H9 (cell line): ENCODE measurements at regions not wholly inside any gene's neighbourhood (a gene's known extent, or its start where the extent isn't known, plus 50 kb on each side); places are given as distances from the start of the nearest gene placed in this dataset.

Source experiments
- DNase-seq: peaks from one replicate; pipeline ENCODE4 v3.0.0-alpha.2; 2017
- H2AFZ ChIP-seq: one replicate; pipeline ENCODE4 v1.6.1; 2013; ENCODE audit warnings: mild to moderate bottlenecking, low read length, control low read depth, moderate library complexity
- H2AK5ac ChIP-seq: 2 replicates; pipeline ENCODE4 v1.6.1; 2013; ENCODE audit warnings: low read length, control low read depth, mixed read lengths; ENCODE audit not compliant: insufficient read length
- H2BK120ac ChIP-seq: one replicate; pipeline ENCODE4 v1.6.1; 2013; ENCODE audit warnings: low read depth, mild to moderate bottlenecking, low read length, control low read depth, inconsistent platforms; ENCODE audit not compliant: poor library complexity, severe bottlenecking
- H2BK12ac ChIP-seq: 2 replicates; pipeline ENCODE4 v1.6.1; 2013; ENCODE audit warnings: low read length, control low read depth, mixed read lengths, low read depth; ENCODE audit not compliant: insufficient read length
- H2BK15ac ChIP-seq: 2 replicates; pipeline ENCODE4 v1.6.1; 2013; ENCODE audit warnings: low read depth, low read length, control low read depth
- H2BK20ac ChIP-seq: one replicate; pipeline ENCODE4 v1.6.1; 2013; ENCODE audit warnings: low read depth, mild to moderate bottlenecking, low read length, control low read depth, inconsistent platforms; ENCODE audit not compliant: poor library complexity, severe bottlenecking
- H2BK5ac ChIP-seq: 2 replicates; pipeline ENCODE4 v1.6.1; 2013; ENCODE audit warnings: low read length, control low read depth, mixed read lengths; ENCODE audit not compliant: insufficient read length
- H3K14ac ChIP-seq: 2 replicates; pipeline ENCODE4 v1.6.1; 2013; ENCODE audit warnings: low read length, control low read depth; ENCODE audit not compliant: insufficient read depth
- H3K18ac ChIP-seq: 2 replicates; pipeline ENCODE4 v1.6.1; 2013; ENCODE audit warnings: low read depth, mild to moderate bottlenecking, mixed read lengths, low read length, control low read depth; ENCODE audit not compliant: insufficient read length
- H3K23ac ChIP-seq: 2 replicates; pipeline ENCODE4 v1.6.1; 2013; ENCODE audit warnings: low read length, control low read depth, mixed read lengths, low read depth; ENCODE audit not compliant: insufficient read length
- H3K23me2 ChIP-seq: 2 replicates; pipeline ENCODE4 v1.6.1; 2013; ENCODE audit warnings: low read depth, mild to moderate bottlenecking, mixed read lengths, low read length, control low read depth; ENCODE audit not compliant: insufficient read length, poor library complexity, severe bottlenecking
- H3K27ac ChIP-seq: 2 replicates; pipeline ENCODE4 v1.5.1; 2013; ENCODE audit warnings: low read length, control low read depth, mixed read lengths, low read depth; ENCODE audit not compliant: insufficient read length
- H3K27me3 ChIP-seq: 2 replicates; pipeline ENCODE4 v1.6.1; 2013; ENCODE audit warnings: low read length, control low read depth, inconsistent platforms; ENCODE audit not compliant: insufficient read depth
- H3K4ac ChIP-seq: 2 replicates; pipeline ENCODE4 v1.6.1; 2013; ENCODE audit warnings: low read depth, mild to moderate bottlenecking, control low read depth, inconsistent platforms, low read length, moderate library complexity
- H3K4me1 ChIP-seq: 2 replicates; pipeline ENCODE4 v1.6.1; 2013; ENCODE audit warnings: low read length, control low read depth, inconsistent platforms; ENCODE audit not compliant: insufficient read depth
- H3K4me2 ChIP-seq: 2 replicates; pipeline ENCODE4 v1.6.1; 2013; ENCODE audit warnings: low read length, control low read depth, mixed read lengths; ENCODE audit not compliant: insufficient read length, insufficient read depth
- H3K56ac ChIP-seq: 2 replicates; pipeline ENCODE4 v1.6.1; 2013; ENCODE audit warnings: low read depth, mild to moderate bottlenecking, mixed read lengths, low read length, control low read depth; ENCODE audit not compliant: insufficient read length
- H3K79me1 ChIP-seq: 2 replicates; pipeline ENCODE4 v1.6.1; 2013; ENCODE audit warnings: low read depth, mild to moderate bottlenecking, moderate library complexity, low read length, control low read depth, inconsistent platforms; ENCODE audit not compliant: insufficient read depth, poor library complexity, severe bottlenecking
- H3K79me2 ChIP-seq: 2 replicates; pipeline ENCODE4 v1.6.1; 2013; ENCODE audit warnings: low read length, control low read depth, inconsistent platforms; ENCODE audit not compliant: insufficient read depth
- H3K9ac ChIP-seq: 2 replicates; pipeline ENCODE4 v1.6.1; 2013; ENCODE audit warnings: low read length, control low read depth, mixed read lengths; ENCODE audit not compliant: insufficient read length; ENCODE audit errors: extremely low read depth
- H3K9me3 ChIP-seq: one replicate; pipeline ENCODE4 v1.6.1; 2013; ENCODE audit warnings: low read depth, low read length, inconsistent platforms; ENCODE audit not compliant: control insufficient read depth
- H3T11ph ChIP-seq: one replicate; pipeline ENCODE4 v1.6.1; 2013; ENCODE audit warnings: mild to moderate bottlenecking, low read length, control low read depth, inconsistent platforms
- H4K20me1 ChIP-seq: one replicate; pipeline ENCODE4 v1.6.1; 2013; ENCODE audit not compliant: control insufficient read depth, insufficient read length, insufficient read depth
- H4K5ac ChIP-seq: 2 replicates; pipeline ENCODE4 v1.6.1; 2013; ENCODE audit warnings: low read depth, mild to moderate bottlenecking, mixed read lengths, low read length, control low read depth; ENCODE audit not compliant: insufficient read length
- H4K8ac ChIP-seq: replicated peaks from 2 replicates; pipeline ENCODE4 v1.6.1; 2013; ENCODE audit warnings: low read length, control low read depth, mixed read lengths, low read depth; ENCODE audit not compliant: insufficient read length
- H4K91ac ChIP-seq: 2 replicates; pipeline ENCODE4 v1.6.1; 2013; ENCODE audit warnings: low read depth, mild to moderate bottlenecking, moderate library complexity, mixed read lengths, low read length, control low read depth; ENCODE audit not compliant: insufficient read length
- H3K27ac Mint-ChIP-seq, 3 experiments: 2 replicates in 2 of 3; 3 replicates in 1 of 3; pipeline ENCODE4 v1.8.0; 2020 to 2021; ENCODE audit warnings: mixed read lengths in 3 of 3, mild to moderate bottlenecking in 1 of 3, moderate library complexity in 1 of 3
- H3K27me3 Mint-ChIP-seq: 2 replicates; pipeline ENCODE4 v1.8.0; 2021; ENCODE audit warnings: low read depth, mild to moderate bottlenecking, moderate library complexity, mixed read lengths
- H3K36me3 Mint-ChIP-seq, 3 experiments: 2 replicates in 2 of 3; 3 replicates in 1 of 3; pipeline ENCODE4 v1.8.0; 2020 to 2021; ENCODE audit warnings: low read depth in 3 of 3, mixed read lengths in 3 of 3; ENCODE audit not compliant: insufficient read depth in 1 of 3
- H3K4me1 Mint-ChIP-seq, 2 experiments: 2 replicates each; pipeline ENCODE4 v1.8.0; 2020; ENCODE audit warnings: mixed read lengths in 2 of 2
- H3K4me3 Mint-ChIP-seq, 2 experiments: 2 replicates in 1 of 2; 3 replicates in 1 of 2; pipeline ENCODE4 v1.8.0; 2020 to 2021; ENCODE audit warnings: mild to moderate bottlenecking in 2 of 2, mixed read lengths in 2 of 2, moderate library complexity in 1 of 2
- H3K9me3 Mint-ChIP-seq, 2 experiments: 2 replicates in 1 of 2; 3 replicates in 1 of 2; pipeline ENCODE4 v1.8.0; 2020; ENCODE audit warnings: mild to moderate bottlenecking in 2 of 2, mixed read lengths in 2 of 2, moderate library complexity in 1 of 2
- TF ChIP-seq, protein P1 (sequence below): fragments of 200-600 bp; sonication (generic); conservative IDR thresholded peaks from 3 replicates; pipeline ENCODE4 v1.8.0; 2021; ENCODE audit warnings: antibody characterized with exemption, mild to moderate bottlenecking

- Histone ChIP-seq H3K23me2 (no peaks in the 10 kb centered on the region), H4K5ac (no peak overlapping the region), H3K23ac (no peak overlapping the region), H3K27me3 (no peaks in the 10 kb centered on the region), H2AFZ (no peak overlapping the region), H2AK5ac (no peak overlapping the region), H3T11ph (no peak overlapping the region), H2BK120ac (no peak overlapping the region), H3K14ac (no peak overlapping the region), H3K79me2 (no peaks in the 10 kb centered on the region), H3K27ac (no peak overlapping the region), H3K9me3 (no peaks in the 10 kb centered on the region), H3K4me1 (no peaks in the 10 kb centered on the region), H3K4ac (no peak overlapping the region), H2BK20ac (no peak overlapping the region), H2BK5ac (no peak overlapping the region), H2BK12ac (no peak overlapping the region), H3K56ac (no peak overlapping the region), H2BK15ac (no peak overlapping the region), H3K18ac (no peak overlapping the region), H4K91ac (no peak overlapping the region), H3K4me2 (no peak overlapping the region), H3K79me1 (no peaks in the 10 kb centered on the region), H3K9ac (no peak overlapping the region), H4K20me1 (no peaks in the 10 kb centered on the region), H4K8ac (no peak overlapping the region)
- Mint-ChIP-seq H3K4me1 (peaks cover 6% of the 10 kb centered on the region in 2 experiments), H3K27ac (no peak overlapping the region), H3K9me3 (no peaks in the 10 kb centered on the region), H3K36me3 (no peaks in the 10 kb centered on the region), H3K27me3 (no peaks in the 10 kb centered on the region), H3K4me3 (no peak overlapping the region)
- TF ChIP-seq, protein P1, sequence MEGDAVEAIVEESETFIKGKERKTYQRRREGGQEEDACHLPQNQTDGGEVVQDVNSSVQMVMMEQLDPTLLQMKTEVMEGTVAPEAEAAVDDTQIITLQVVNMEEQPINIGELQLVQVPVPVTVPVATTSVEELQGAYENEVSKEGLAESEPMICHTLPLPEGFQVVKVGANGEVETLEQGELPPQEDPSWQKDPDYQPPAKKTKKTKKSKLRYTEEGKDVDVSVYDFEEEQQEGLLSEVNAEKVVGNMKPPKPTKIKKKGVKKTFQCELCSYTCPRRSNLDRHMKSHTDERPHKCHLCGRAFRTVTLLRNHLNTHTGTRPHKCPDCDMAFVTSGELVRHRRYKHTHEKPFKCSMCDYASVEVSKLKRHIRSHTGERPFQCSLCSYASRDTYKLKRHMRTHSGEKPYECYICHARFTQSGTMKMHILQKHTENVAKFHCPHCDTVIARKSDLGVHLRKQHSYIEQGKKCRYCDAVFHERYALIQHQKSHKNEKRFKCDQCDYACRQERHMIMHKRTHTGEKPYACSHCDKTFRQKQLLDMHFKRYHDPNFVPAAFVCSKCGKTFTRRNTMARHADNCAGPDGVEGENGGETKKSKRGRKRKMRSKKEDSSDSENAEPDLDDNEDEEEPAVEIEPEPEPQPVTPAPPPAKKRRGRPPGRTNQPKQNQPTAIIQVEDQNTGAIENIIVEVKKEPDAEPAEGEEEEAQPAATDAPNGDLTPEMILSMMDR = no peak
- no peak for DNase-seq
These were observed 64.3 kb upstream of the MSTN start for GRCh38 chr2:190126798-190127197.
